ENCODE measurements at regions not wholly inside any gene's neighbourhood (a gene's known extent, or its start where the extent isn't known, plus 50 kb on each side); places are given as distances from the start of the nearest gene placed in this dataset.

- H3K4me3 ChIP-seq (ENCODE audit: low read depth, low read length): no peak overlapping the region
- DNase-seq (ENCODE audit: low read depth): no peak
- no peak for TF ChIP-seq CTCF (conservative IDR thresholded peaks at IDR 0.05; ENCODE audit: low read depth, low read length)
Observed at GRCh38 chr11:97325693-97326092, 935.9 kb downstream of the JRKL start.

DNA sequence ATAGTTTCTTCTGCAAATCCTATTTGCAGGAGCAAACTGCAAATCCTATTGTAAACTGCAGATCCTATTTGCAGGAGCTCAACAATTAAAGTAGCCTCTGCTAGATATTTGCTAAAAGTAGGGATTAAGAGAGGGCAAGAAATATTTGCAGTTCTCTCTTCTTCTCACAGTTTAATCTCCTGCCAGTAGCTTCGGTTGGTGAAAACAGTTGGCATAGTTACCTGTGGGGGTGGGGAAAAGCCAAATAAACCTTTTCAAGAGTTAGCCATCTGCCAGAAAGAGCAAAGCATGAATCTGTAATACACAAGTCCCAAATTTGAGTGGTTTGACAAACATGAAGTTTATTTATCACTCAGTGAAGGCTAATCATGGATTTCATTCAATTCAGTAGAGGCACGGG is 942.5 kb downstream of the JRKL start:
- no peak for TF ChIP-seq CTCF (conservative IDR thresholded peaks at IDR 0.05; ENCODE audit: low read depth, low read length)
- no peak for DNase-seq (ENCODE audit: low read depth)
- H3K4me3 ChIP-seq (ENCODE audit: low read depth, low read length): no peak overlapping the region

- no peak overlapping the region for H3K4me3 ChIP-seq (ENCODE audit: low read depth, low read length)
- TF ChIP-seq CTCF (conservative IDR thresholded peaks at IDR 0.05; ENCODE audit: low read depth, low read length): no peak
- no peak for DNase-seq (ENCODE audit: low read depth)
Observed at GRCh38 chr11:97336064-97336463, 946.3 kb downstream of the JRKL start.

DNA sequence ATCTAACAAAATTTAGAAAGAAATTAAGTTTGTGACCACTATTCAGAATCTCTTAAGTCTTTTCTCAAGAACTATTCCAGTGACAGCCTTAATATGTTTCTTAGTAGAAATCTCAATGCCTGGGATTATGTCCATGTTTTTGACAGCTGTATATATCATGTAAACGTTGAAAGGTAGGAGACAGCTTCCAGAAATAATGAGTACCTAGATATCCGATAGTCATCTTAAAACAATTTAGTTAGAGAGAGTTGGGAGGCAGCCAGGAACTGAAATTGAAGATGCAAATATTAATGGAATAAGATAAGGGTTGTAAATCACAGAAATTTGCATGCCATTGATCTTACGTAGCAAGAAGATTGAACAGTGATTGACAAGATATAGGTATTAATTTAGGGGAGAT is 955.2 kb downstream of the JRKL start:
- TF ChIP-seq CTCF (conservative IDR thresholded peaks at IDR 0.05; ENCODE audit: low read depth, low read length): no peak
- DNase-seq (ENCODE audit: low read depth): no peak
- H3K4me3 ChIP-seq (ENCODE audit: low read depth, low read length): no peak overlapping the region

GRCh38 chr11:97349201-97349600 is 959.4 kb downstream of the JRKL start:
- no peak overlapping the region for H3K4me3 ChIP-seq (ENCODE audit: low read depth, low read length)
- DNase-seq (ENCODE audit: low read depth): no peak
- TF ChIP-seq CTCF (conservative IDR thresholded peaks at IDR 0.05; ENCODE audit: low read depth, low read length): no peak

- no peak for DNase-seq (ENCODE audit: low read depth)
Observed at GRCh38 chr11:97351939-97352338, 962.1 kb downstream of the JRKL start.

More at GRCh38 chr11:97351939-97352338, 962.1 kb downstream of the JRKL start:
- no peak overlapping the region for H3K4me3 ChIP-seq (ENCODE audit: low read depth, low read length)
- no peak for TF ChIP-seq CTCF (conservative IDR thresholded peaks at IDR 0.05; ENCODE audit: low read depth, low read length)
